Putamen (tissue), 1 donor: ENCODE measurements at regions not wholly inside any gene's neighbourhood (a gene's known extent, or its start where the extent isn't known, plus 50 kb on each side); places are given as distances from the start of the nearest gene placed in this dataset.
A peak's percentile ranks its signal among the peaks of the same experiment; 100 is the strongest.
"Not testable (repeated sequence)": the region's sequence is repeated elsewhere in the genome, so short reads cannot be mapped to it uniquely, and the experiment has no call there.

Source experiments
- DNase-seq: peaks from one replicate; pipeline ENCODE4 v3.0.0-alpha.2; 2016; ENCODE audit warnings: low spot score

- no peak for DNase-seq
Measured at GRCh38 chr7:23887660-23888059, 177.6 kb downstream of the STK31 start.

- DNase-seq, result no peak
Measured at GRCh38 chr7:23888958-23889357, 178.9 kb downstream of the STK31 start.

GRCh38 chr7:23889566-23889965 is 179.5 kb downstream of the STK31 start:
- no peak for DNase-seq

- DNase-seq, result no peak
Measured at GRCh38 chr7:23892019-23892418, 182.0 kb downstream of the STK31 start.

- no peak for DNase-seq
Measured at GRCh38 chr7:23893176-23893941, 183.3 kb downstream of the STK31 start.

GRCh38 chr7:23893942-23894891 is 184.2 kb downstream of the STK31 start:
- DNase-seq, result no peak

- no peak for DNase-seq
Measured at GRCh38 chr7:23894892-23895569, 185.0 kb downstream of the STK31 start.

GRCh38 chr7:23895666-23896096 is 185.7 kb downstream of the STK31 start:
- DNase-seq, result no peak

- DNase-seq, result no peak
Measured at GRCh38 chr7:23898619-23899018, 188.6 kb downstream of the STK31 start.

GRCh38 chr7:23904901-23905300 is 194.9 kb downstream of the STK31 start:
- not testable (repeated sequence) for DNase-seq

- DNase-seq, result no peak
Measured at GRCh38 chr7:23907012-23907411, 197.0 kb downstream of the STK31 start.

- no peak for DNase-seq
Measured at GRCh38 chr7:23909426-23909825, 199.4 kb downstream of the STK31 start.

- DNase-seq, result no peak
Measured at GRCh38 chr7:23912065-23912464, 202.0 kb downstream of the STK31 start.

GRCh38 chr7:23913016-23913415 is 203.0 kb downstream of the STK31 start:
- DNase-seq, result no peak

- no peak for DNase-seq
Measured at GRCh38 chr7:23915236-23915635, 205.2 kb downstream of the STK31 start.

GRCh38 chr7:23918286-23918685 is 208.3 kb downstream of the STK31 start:
- no peak for DNase-seq

- no peak for DNase-seq
Measured at GRCh38 chr7:23918856-23919255, 208.8 kb downstream of the STK31 start.

GRCh38 chr7:23925088-23925487 is 215.1 kb downstream of the STK31 start:
- DNase-seq, result no peak

GRCh38 chr7:23927709-23928417 is 217.8 kb downstream of the STK31 start:
- peak; percentile 35 for DNase-seq

GRCh38 chr7:23928418-23928775 is 218.4 kb downstream of the STK31 start:
- DNase-seq, result no peak

GRCh38 chr7:23930312-23930711 is 220.3 kb downstream of the STK31 start:
- DNase-seq, result no peak

GRCh38 chr7:23931633-23932032 is 221.6 kb downstream of the STK31 start:
- no peak for DNase-seq
